OCI-LY7 (cell line): ENCODE measurements at regions not wholly inside any gene's neighbourhood (a gene's known extent, or its start where the extent isn't known, plus 50 kb on each side); places are given as distances from the start of the nearest gene placed in this dataset.

Source experiments
- EZH2phosphoT487 ChIP-seq: fragments of 200-600 bp; sonication (generic); IDR thresholded peaks from 2 replicates; pipeline ENCODE4 v1.6.1; 2018; ENCODE audit warnings: low read depth, borderline replicate concordance, mild to moderate bottlenecking, mixed run types, antibody characterized with exemption, low read length, moderate library complexity, mixed read lengths
- TF ChIP-seq, protein P1 (sequence below): fragments of 200-600 bp; sonication (generic); conservative IDR thresholded peaks from 2 replicates; pipeline ENCODE4 v1.5.1; 2014; ENCODE audit warnings: mild to moderate bottlenecking, antibody characterized with exemption, low read length, moderate library complexity, mixed read lengths

DNA sequence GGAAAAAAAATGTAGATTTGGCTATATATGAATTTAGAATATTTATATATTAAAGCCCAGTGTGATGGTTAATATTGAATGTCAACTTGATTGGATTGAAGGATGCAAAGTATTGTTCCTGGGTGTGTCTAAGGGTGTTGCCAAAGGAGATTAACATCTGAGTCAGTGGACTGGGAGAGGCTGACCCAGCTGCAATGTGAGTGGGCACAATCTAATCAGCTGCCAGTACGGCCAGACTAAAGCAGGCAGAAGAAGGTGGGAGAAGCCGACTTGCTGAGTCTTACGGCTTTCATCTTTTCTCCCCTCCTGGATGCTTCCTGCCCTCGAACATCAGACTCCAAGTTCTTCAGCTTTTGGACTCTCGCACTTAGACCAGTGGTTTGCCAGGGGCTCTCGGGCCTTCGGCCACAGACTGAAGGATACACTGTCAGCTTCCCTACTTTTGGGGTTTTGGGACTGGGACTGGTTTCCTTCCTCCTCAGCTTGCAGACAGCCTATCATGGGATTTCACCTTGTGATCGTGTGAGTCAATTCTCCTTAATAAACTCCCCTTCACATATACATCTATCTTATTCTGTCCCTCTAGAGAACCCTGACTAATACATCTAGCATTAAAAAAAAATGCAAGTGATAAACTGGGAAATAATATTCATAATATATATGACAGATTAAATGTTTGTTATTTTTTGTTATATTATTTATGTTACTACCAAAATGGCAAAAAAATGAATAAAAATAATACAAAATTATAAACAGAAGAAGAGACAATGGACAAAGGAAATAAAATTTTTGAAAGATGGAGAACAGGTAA is 122.4 kb downstream of the DLEU7 start:
- TF ChIP-seq, protein P1, sequence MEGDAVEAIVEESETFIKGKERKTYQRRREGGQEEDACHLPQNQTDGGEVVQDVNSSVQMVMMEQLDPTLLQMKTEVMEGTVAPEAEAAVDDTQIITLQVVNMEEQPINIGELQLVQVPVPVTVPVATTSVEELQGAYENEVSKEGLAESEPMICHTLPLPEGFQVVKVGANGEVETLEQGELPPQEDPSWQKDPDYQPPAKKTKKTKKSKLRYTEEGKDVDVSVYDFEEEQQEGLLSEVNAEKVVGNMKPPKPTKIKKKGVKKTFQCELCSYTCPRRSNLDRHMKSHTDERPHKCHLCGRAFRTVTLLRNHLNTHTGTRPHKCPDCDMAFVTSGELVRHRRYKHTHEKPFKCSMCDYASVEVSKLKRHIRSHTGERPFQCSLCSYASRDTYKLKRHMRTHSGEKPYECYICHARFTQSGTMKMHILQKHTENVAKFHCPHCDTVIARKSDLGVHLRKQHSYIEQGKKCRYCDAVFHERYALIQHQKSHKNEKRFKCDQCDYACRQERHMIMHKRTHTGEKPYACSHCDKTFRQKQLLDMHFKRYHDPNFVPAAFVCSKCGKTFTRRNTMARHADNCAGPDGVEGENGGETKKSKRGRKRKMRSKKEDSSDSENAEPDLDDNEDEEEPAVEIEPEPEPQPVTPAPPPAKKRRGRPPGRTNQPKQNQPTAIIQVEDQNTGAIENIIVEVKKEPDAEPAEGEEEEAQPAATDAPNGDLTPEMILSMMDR, result no peak
- TF ChIP-seq EZH2phosphoT487, result no peak
